Colonic mucosa (tissue), 4 donors: ENCODE measurements at regions not wholly inside any gene's neighbourhood (a gene's known extent, or its start where the extent isn't known, plus 50 kb on each side); places are given as distances from the start of the nearest gene placed in this dataset.

ENCODE experiments used
- DNase-seq: peaks from one replicate; pipeline ENCODE4 v3.0.0-alpha.2; 2020
- H3K27ac ChIP-seq: fragments of 200-600 bp; one replicate; pipeline ENCODE4 v1.8.0; 2021
- H3K27me3 ChIP-seq: fragments of 200-600 bp; one replicate; pipeline ENCODE4 v1.8.0; 2021
- H3K36me3 ChIP-seq: fragments of 200-600 bp; one replicate; pipeline ENCODE4 v1.8.0; 2021
- H3K4me1 ChIP-seq: fragments of 200-600 bp; one replicate; pipeline ENCODE4 v1.8.0; 2021; ENCODE audit warnings: mild to moderate bottlenecking
- H3K4me3 ChIP-seq: fragments of 200-600 bp; one replicate; pipeline ENCODE4 v1.8.0; 2021
- H3K9ac ChIP-seq, 2 donors: one replicate each; pipeline ENCODE4 v1.7.0; 2013; ENCODE audit warnings: control low read depth in 2 of 2, low read depth in 2 of 2, low read length in 2 of 2
- H3K9me3 ChIP-seq: fragments of 200-600 bp; one replicate; pipeline ENCODE4 v1.8.0; 2021
- CTCF ChIP-seq: fragments of 200-600 bp; IDR thresholded peaks from one replicate; pipeline ENCODE4 v1.8.0; 2022; ENCODE audit warnings: antibody characterized with exemption, mild to moderate bottlenecking
- intact Hi-C: fragments of 100-400 bp; cut with DNase I; formaldehyde crosslinking; loops from one replicate; pipeline ENCODE4 v1.14.1; 2022
- donor health status: healthy.
- donor health status: DM: no; HTN: no; CAD: no.
- donor health status: DM: no; HTN: no; CAD: no.

GRCh38 chr1:195113471-195113870, 1494.8 kb downstream of the KCNT2 start:
- H3K27me3 ChIP-seq = no peaks in the 10 kb centered on the region
- no peaks in the 10 kb centered on the region for H3K36me3 ChIP-seq
- H3K4me1 ChIP-seq = no peaks in the 10 kb centered on the region
- no peak for DNase-seq
- H3K9ac ChIP-seq = no peak overlapping the region
- no peak overlapping the region for H3K27ac ChIP-seq
- no peaks in the 10 kb centered on the region for H3K9me3 ChIP-seq
- intact Hi-C loops = no loop called here
- no peak overlapping the region for H3K4me3 ChIP-seq
- no peak for TF ChIP-seq CTCF

- no peaks in the 10 kb centered on the region for H3K27me3 ChIP-seq
- DNase-seq = no peak
- no peak overlapping the region for H3K4me3 ChIP-seq
- no peak for TF ChIP-seq CTCF
- intact Hi-C loops = no loop called here
- no peaks in the 10 kb centered on the region for H3K4me1 ChIP-seq
- no peaks in the 10 kb centered on the region for H3K9me3 ChIP-seq
- H3K27ac ChIP-seq = no peak overlapping the region
- no peak overlapping the region for H3K9ac ChIP-seq
- H3K36me3 ChIP-seq = no peaks in the 10 kb centered on the region
Observed at GRCh38 chr1:195105773-195106172, 1502.5 kb downstream of the KCNT2 start.

- no peak for TF ChIP-seq CTCF
- intact Hi-C loops = no loop called here
- no peaks in the 10 kb centered on the region for H3K36me3 ChIP-seq
- H3K27ac ChIP-seq = no peak overlapping the region
- no peak overlapping the region for H3K9ac ChIP-seq
- H3K4me1 ChIP-seq = no peaks in the 10 kb centered on the region
- H3K4me3 ChIP-seq = no peak overlapping the region
- H3K9me3 ChIP-seq = no peaks in the 10 kb centered on the region
- no peak for DNase-seq
- no peaks in the 10 kb centered on the region for H3K27me3 ChIP-seq
Observed at GRCh38 chr1:195105281-195105680, 1503.0 kb downstream of the KCNT2 start.

- intact Hi-C loops = no loop called here
- Histone ChIP-seq H3K36me3 (no peaks in the 10 kb centered on the region), H3K27me3 (no peaks in the 10 kb centered on the region), H3K9ac (no peak overlapping the region), H3K4me1 (no peaks in the 10 kb centered on the region), H3K9me3 (no peaks in the 10 kb centered on the region), H3K27ac (no peak overlapping the region), H3K4me3 (no peak overlapping the region)
- DNase-seq = no peak
- no peak for TF ChIP-seq CTCF
Observed at GRCh38 chr1:195097316-195097715, 1510.9 kb downstream of the KCNT2 start.

- Histone ChIP-seq H3K9me3 (no peaks in the 10 kb centered on the region), H3K4me1 (no peaks in the 10 kb centered on the region), H3K4me3 (no peak overlapping the region), H3K27ac (no peak overlapping the region), H3K9ac (no peak overlapping the region), H3K36me3 (no peaks in the 10 kb centered on the region), H3K27me3 (no peaks in the 10 kb centered on the region)
- no peak for DNase-seq
- TF ChIP-seq CTCF = no peak
- intact Hi-C loops = no loop called here
Observed at GRCh38 chr1:195096051-195096521, 1512.2 kb downstream of the KCNT2 start.

GRCh38 chr1:195085196-195085595, 1523.0 kb downstream of the KCNT2 start:
- no peaks in the 10 kb centered on the region for H3K36me3 ChIP-seq
- no peaks in the 10 kb centered on the region for H3K4me1 ChIP-seq
- no peak for DNase-seq
- H3K27ac ChIP-seq = no peak overlapping the region
- TF ChIP-seq CTCF = no peak
- intact Hi-C loops = no loop called here
- H3K9ac ChIP-seq = no peak overlapping the region
- H3K9me3 ChIP-seq = no peaks in the 10 kb centered on the region
- H3K4me3 ChIP-seq = no peak overlapping the region
- H3K27me3 ChIP-seq = no peaks in the 10 kb centered on the region
